Skeletal muscle cell (primary cell): ENCODE measurements at regions not wholly inside any gene's neighbourhood (a gene's known extent, or its start where the extent isn't known, plus 50 kb on each side); places are given as distances from the start of the nearest gene placed in this dataset.

ENCODE experiments used
- DNase-seq: peaks from one replicate; pipeline ENCODE4 v3.0.0-alpha.2; 2010; ENCODE audit warnings: low read depth
- H3K4me3 ChIP-seq: 2 replicates; pipeline ENCODE4 v1.5.1; 2011; ENCODE audit warnings: low read depth, mild to moderate bottlenecking, control low read depth, low read length, moderate library complexity

- no peak for DNase-seq
- H3K4me3 ChIP-seq: no peak overlapping the region
Measured at GRCh38 chr6:165229216-165229615, 80.2 kb downstream of the C6orf118 start.

GRCh38 chr6:165227644-165228329 lies 81.6 kb downstream of the C6orf118 start:
- no peak overlapping the region for H3K4me3 ChIP-seq
- peak; percentile 90 for DNase-seq

GRCh38 chr6:165223736-165224135 lies 85.7 kb downstream of the C6orf118 start:
- DNase-seq: no peak
- no peak overlapping the region for H3K4me3 ChIP-seq

GRCh38 chr6:165223101-165223500 lies 86.3 kb downstream of the C6orf118 start:
- DNase-seq: no peak
- no peak overlapping the region for H3K4me3 ChIP-seq

- no peak overlapping the region for H3K4me3 ChIP-seq
- peak; percentile 13 for DNase-seq
Measured at GRCh38 chr6:165222315-165223025, 86.9 kb downstream of the C6orf118 start.

GRCh38 chr6:165220045-165220444 lies 89.4 kb downstream of the C6orf118 start:
- no peak overlapping the region for H3K4me3 ChIP-seq
- DNase-seq: no peak

- H3K4me3 ChIP-seq: no peak overlapping the region
- DNase-seq: no peak
Measured at GRCh38 chr6:165219629-165220028, 89.8 kb downstream of the C6orf118 start.

- no peak overlapping the region for H3K4me3 ChIP-seq
- peak; percentile 84 for DNase-seq
Measured at GRCh38 chr6:165218829-165219228, 90.6 kb downstream of the C6orf118 start.

- H3K4me3 ChIP-seq: no peak overlapping the region
- no peak for DNase-seq
Measured at GRCh38 chr6:165206798-165207197, 102.6 kb downstream of the C6orf118 start.

GRCh38 chr6:165205632-165206031 lies 103.8 kb downstream of the C6orf118 start:
- no peak for DNase-seq
- no peak overlapping the region for H3K4me3 ChIP-seq

GRCh38 chr6:165204807-165205545 lies 104.4 kb downstream of the C6orf118 start:
- H3K4me3 ChIP-seq: no peak overlapping the region
- no peak for DNase-seq

GRCh38 chr6:165200178-165200577 lies 109.2 kb downstream of the C6orf118 start:
- no peak for DNase-seq
- H3K4me3 ChIP-seq: no peak overlapping the region

- no peak for DNase-seq
- no peak overlapping the region for H3K4me3 ChIP-seq
Measured at GRCh38 chr6:165191461-165191860, 117.9 kb downstream of the C6orf118 start.

GRCh38 chr6:165186441-165187205 lies 122.8 kb downstream of the C6orf118 start:
- no peak overlapping the region for H3K4me3 ChIP-seq
- no peak for DNase-seq

GRCh38 chr6:165186041-165186440 lies 123.4 kb downstream of the C6orf118 start:
- H3K4me3 ChIP-seq: no peak overlapping the region
- DNase-seq: no peak

GRCh38 chr6:165184192-165184979 lies 125.0 kb downstream of the C6orf118 start:
- no peak overlapping the region for H3K4me3 ChIP-seq
- DNase-seq: peak; percentile 49

- DNase-seq: no peak
- H3K4me3 ChIP-seq: no peak overlapping the region
Measured at GRCh38 chr6:165183496-165184140, 125.8 kb downstream of the C6orf118 start.

GRCh38 chr6:165183071-165183470 lies 126.3 kb downstream of the C6orf118 start:
- H3K4me3 ChIP-seq: no peak overlapping the region
- no peak for DNase-seq
